NCI-H1048 (cell line): ENCODE measurements at regions not wholly inside any gene's neighbourhood (a gene's known extent, or its start where the extent isn't known, plus 50 kb on each side); places are given as distances from the start of the nearest gene placed in this dataset.
A peak's percentile ranks its signal among the peaks of the same experiment; 100 is the strongest.

Experiments used
- DNase-seq: peaks from one replicate; lab custom pipeline; 2025; lab: John Stamatoyannopoulos, UW

- DNase-seq = no peak
These were observed 92.5 kb upstream of the ENPP6 start for GRCh38 chr4:184310171-184310567.

- DNase-seq = no peak
These were observed 91.8 kb upstream of the ENPP6 start for GRCh38 chr4:184309241-184310170.

- DNase-seq = no peak
These were observed 89.3 kb upstream of the ENPP6 start for GRCh38 chr4:184306949-184307348.

- DNase-seq = no peak
These were observed 88.8 kb upstream of the ENPP6 start for GRCh38 chr4:184306470-184306869.

- DNase-seq = no peak
These were observed 83.1 kb upstream of the ENPP6 start for GRCh38 chr4:184300816-184301215.

- DNase-seq = no peak
These were observed 80.6 kb upstream of the ENPP6 start for GRCh38 chr4:184298254-184298653.

- DNase-seq = no peak
These were observed 77.5 kb upstream of the ENPP6 start for GRCh38 chr4:184295206-184295605.

- no peak for DNase-seq
These were observed 77.0 kb upstream of the ENPP6 start for GRCh38 chr4:184294606-184295133.

GRCh38 chr4:184293552-184293951, 75.9 kb upstream of the ENPP6 start:
- DNase-seq = no peak

GRCh38 chr4:184292877-184293276, 75.2 kb upstream of the ENPP6 start:
- no peak for DNase-seq

GRCh38 chr4:184292465-184292867, 74.8 kb upstream of the ENPP6 start:
- DNase-seq = no peak

- no peak for DNase-seq
These were observed 71.5 kb upstream of the ENPP6 start for GRCh38 chr4:184289179-184289535.

GRCh38 chr4:184288451-184289178, 70.9 kb upstream of the ENPP6 start:
- no peak for DNase-seq

- DNase-seq = peak; percentile 30
These were observed 70.1 kb upstream of the ENPP6 start for GRCh38 chr4:184287697-184288255.

GRCh38 chr4:184286358-184286757, 68.7 kb upstream of the ENPP6 start:
- DNase-seq = no peak

- DNase-seq = no peak
These were observed 67.1 kb upstream of the ENPP6 start for GRCh38 chr4:184284742-184285141.

GRCh38 chr4:184284336-184284690, 66.6 kb upstream of the ENPP6 start:
- DNase-seq = no peak

GRCh38 chr4:184283659-184284335, 66.1 kb upstream of the ENPP6 start:
- no peak for DNase-seq

- no peak for DNase-seq
These were observed 65.4 kb upstream of the ENPP6 start for GRCh38 chr4:184282895-184283654.

GRCh38 chr4:184282251-184282713, 64.6 kb upstream of the ENPP6 start:
- no peak for DNase-seq
